ENCODE measurements at regions not wholly inside any gene's neighbourhood (a gene's known extent, or its start where the extent isn't known, plus 50 kb on each side); places are given as distances from the start of the nearest gene placed in this dataset.

- Histone ChIP-seq H3K4me3 (no peak overlapping the region), H3K4me1 (replicated peaks in 1 of 2) (peaks cover 46 to 55% of the 10 kb centered on the region in 2 donors), H3K27ac (no peak overlapping the region)
- ATAC-seq (replicated peaks in 6 of 8), result peak in 5 of 8 experiments; percentile 73 to 82 (median 78)
- in situ Hi-C loops (cut with MboI; ENCODE audit: low pct_unique_long_range_greater_than_20kb in 2 of 9, low sequenced_read_pairs in 9 of 9, unreplicated experiment in 9 of 9), result no loop called here
- WGBS, 10 experiments, result 0 to 100% (median 56%) methylated on average over 1 to 4 of the region's 8 CpGs; no CpG with 5 or more reads in 3 of the 10 experiments
Observed at GRCh38 chr10:71036297-71036966, 148.1 kb upstream of the PCBD1 start.

GRCh38 chr10:71038091-71038633, 149.8 kb upstream of the PCBD1 start:
- peak in 1 of 8 experiments; percentile 29 for ATAC-seq (replicated peaks in 6 of 8)
- 0 to 100% (median 90%) methylated on average over 1 to 3 of the region's 3 CpGs; no CpG with 5 or more reads in 2 of the 10 experiments for WGBS, 10 experiments

GRCh38 chr10:71038921-71039320, 150.6 kb upstream of the PCBD1 start:
- Histone ChIP-seq H3K4me3 (no peak overlapping the region), H3K27ac (no peak overlapping the region), H3K4me1 (replicated peaks in 1 of 2) (peaks cover 52 to 56% of the 10 kb centered on the region in 2 donors)
- 57 to 100% (median 71%) methylated on average over 1 of the region's 2 CpGs; no CpG with 5 or more reads in 7 of the 10 experiments for WGBS, 10 experiments
- in situ Hi-C loops (cut with MboI; ENCODE audit: low pct_unique_long_range_greater_than_20kb in 2 of 9, low sequenced_read_pairs in 9 of 9, unreplicated experiment in 9 of 9), result no loop called here
- ATAC-seq (replicated peaks in 6 of 8), result no peak

More at GRCh38 chr10:71038091-71038633, 149.8 kb upstream of the PCBD1 start:
- H3K4me3 ChIP-seq, result no peak overlapping the region
- H3K27ac ChIP-seq, result no peak overlapping the region
- peaks cover 52 to 53% of the 10 kb centered on the region in 2 donors for H3K4me1 ChIP-seq (replicated peaks in 1 of 2)
- in situ Hi-C loops (cut with MboI; ENCODE audit: low pct_unique_long_range_greater_than_20kb in 2 of 9, low sequenced_read_pairs in 9 of 9, unreplicated experiment in 9 of 9), result no loop called here

GRCh38 chr10:71039551-71039950, 151.2 kb upstream of the PCBD1 start:
- no peak for ATAC-seq (replicated peaks in 6 of 8)
- no peak overlapping the region for H3K4me3 ChIP-seq
- in situ Hi-C loops (cut with MboI; ENCODE audit: low pct_unique_long_range_greater_than_20kb in 2 of 9, low sequenced_read_pairs in 9 of 9, unreplicated experiment in 9 of 9), result no loop called here
- WGBS, 10 experiments, result 100% methylated on average over 1 to 2 of the region's 9 CpGs; no CpG with 5 or more reads in 8 of the 10 experiments
- H3K4me1 ChIP-seq (replicated peaks in 1 of 2), result peaks cover 58 to 62% of the 10 kb centered on the region in 2 donors
- H3K27ac ChIP-seq, result no peak overlapping the region

- peaks cover 66 to 69% of the 10 kb centered on the region in 2 donors for H3K4me1 ChIP-seq (replicated peaks in 1 of 2)
- H3K27ac ChIP-seq, result no peak overlapping the region
- WGBS, 10 experiments, result 0% methylated on average over 1 of the region's 4 CpGs; no CpG with 5 or more reads in 9 of the 10 experiments
- ATAC-seq (replicated peaks in 6 of 8), result peak in 3 of 8 experiments; percentile 36 to 74 (median 53)
- in situ Hi-C loops (cut with MboI; ENCODE audit: low pct_unique_long_range_greater_than_20kb in 2 of 9, low sequenced_read_pairs in 9 of 9, unreplicated experiment in 9 of 9), result no loop called here
- no peak overlapping the region for H3K4me3 ChIP-seq
Observed at GRCh38 chr10:71040343-71040742, 152.0 kb upstream of the PCBD1 start.

- 10 to 67% (median 23%) methylated on average over 1 to 4 of the region's 20 CpGs; no CpG with 5 or more reads in 4 of the 10 experiments for WGBS, 10 experiments
- ATAC-seq (replicated peaks in 6 of 8), result peak; percentile 66 to 90 (median 80)
- in situ Hi-C loops (cut with MboI; ENCODE audit: low pct_unique_long_range_greater_than_20kb in 2 of 9, low sequenced_read_pairs in 9 of 9, unreplicated experiment in 9 of 9), result no loop called here
Observed at GRCh38 chr10:71040846-71041605, 152.7 kb upstream of the PCBD1 start.

GRCh38 chr10:71042216-71042615, 153.9 kb upstream of the PCBD1 start:
- in situ Hi-C loops (cut with MboI; ENCODE audit: low pct_unique_long_range_greater_than_20kb in 2 of 9, low sequenced_read_pairs in 9 of 9, unreplicated experiment in 9 of 9), result no loop called here
- Histone ChIP-seq H3K27ac (no peak overlapping the region), H3K4me1 (replicated peaks in 1 of 2) (peaks cover 61 to 64% of the 10 kb centered on the region in 2 donors), H3K4me3 (no peak overlapping the region)
- ATAC-seq (replicated peaks in 6 of 8), result no peak
- WGBS, 10 experiments, result 48 to 100% (median 71%) methylated on average over 1 to 4 of the region's 4 CpGs; no CpG with 5 or more reads in 5 of the 10 experiments

More at GRCh38 chr10:71040846-71041605, 152.7 kb upstream of the PCBD1 start:
- H3K27ac ChIP-seq, result no peak overlapping the region
- H3K4me3 ChIP-seq, result no peak overlapping the region
- H3K4me1 ChIP-seq (replicated peaks in 1 of 2), result peaks cover 66 to 69% of the 10 kb centered on the region in 2 donors

GRCh38 chr10:71042699-71043098, 154.3 kb upstream of the PCBD1 start:
- Histone ChIP-seq H3K4me3 (no peak overlapping the region), H3K27ac (no peak overlapping the region), H3K4me1 (replicated peaks in 1 of 2) (peaks cover 60 to 62% of the 10 kb centered on the region in 2 donors)
- 50 to 100% (median 69%) methylated on average over 1 to 3 of the region's 5 CpGs; no CpG with 5 or more reads in 6 of the 10 experiments for WGBS, 10 experiments
- ATAC-seq (replicated peaks in 6 of 8), result no peak
- in situ Hi-C loops (cut with MboI; ENCODE audit: low pct_unique_long_range_greater_than_20kb in 2 of 9, low sequenced_read_pairs in 9 of 9, unreplicated experiment in 9 of 9), result no loop called here

GRCh38 chr10:71043858-71044257, 155.5 kb upstream of the PCBD1 start:
- WGBS, 10 experiments, result 28 to 100% (median 93%) methylated on average over 1 to 3 of the region's 4 CpGs; no CpG with 5 or more reads in 3 of the 10 experiments
- Histone ChIP-seq H3K27ac (no peak overlapping the region), H3K4me1 (replicated peaks in 1 of 2) (peaks cover 57 to 63% of the 10 kb centered on the region in 2 donors), H3K4me3 (no peak overlapping the region)
- in situ Hi-C loops (cut with MboI; ENCODE audit: low pct_unique_long_range_greater_than_20kb in 2 of 9, low sequenced_read_pairs in 9 of 9, unreplicated experiment in 9 of 9), result no loop called here
- ATAC-seq (replicated peaks in 6 of 8), result no peak

GRCh38 chr10:71044720-71045119, 156.4 kb upstream of the PCBD1 start:
- no peak for ATAC-seq (replicated peaks in 6 of 8)
- Histone ChIP-seq H3K4me1 (replicated peaks in 1 of 2) (peaks cover 62 to 64% of the 10 kb centered on the region in 2 donors), H3K4me3 (no peak overlapping the region), H3K27ac (no peak overlapping the region)
- 20 to 90% (median 60%) methylated on average over 2 to 7 of the region's 7 CpGs; no CpG with 5 or more reads in 1 of the 10 experiments for WGBS, 10 experiments
- in situ Hi-C loops (cut with MboI; ENCODE audit: low pct_unique_long_range_greater_than_20kb in 2 of 9, low sequenced_read_pairs in 9 of 9, unreplicated experiment in 9 of 9), result no loop called here

- Histone ChIP-seq H3K4me3 (no peak overlapping the region), H3K27ac (no peak overlapping the region), H3K4me1 (replicated peaks in 1 of 2) (peaks cover 64 to 66% of the 10 kb centered on the region in 2 donors)
- in situ Hi-C loops (cut with MboI; ENCODE audit: low pct_unique_long_range_greater_than_20kb in 2 of 9, low sequenced_read_pairs in 9 of 9, unreplicated experiment in 9 of 9), result no loop called here
- 3 to 100% (median 55%) methylated on average over 1 to 10 of the region's 10 CpGs; no CpG with 5 or more reads in 2 of the 10 experiments for WGBS, 10 experiments
- ATAC-seq (replicated peaks in 6 of 8), result peak in 5 of 8 experiments; percentile 31 to 43 (median 39)
Observed at GRCh38 chr10:71045204-71045809, 156.9 kb upstream of the PCBD1 start.

GRCh38 chr10:71045936-71046335, 157.6 kb upstream of the PCBD1 start:
- peak in 1 of 8 experiments; percentile 18 for ATAC-seq (replicated peaks in 6 of 8)
- H3K27ac ChIP-seq, result peak overlapping the region; percentile 10 to 45
- WGBS, 10 experiments, result no CpG with 5 or more reads among the region's 4 CpGs
- H3K4me1 ChIP-seq (replicated peaks in 1 of 2), result peaks cover 59 to 65% of the 10 kb centered on the region in 2 donors
- in situ Hi-C loops (cut with MboI; ENCODE audit: low pct_unique_long_range_greater_than_20kb in 2 of 9, low sequenced_read_pairs in 9 of 9, unreplicated experiment in 9 of 9), result no loop called here
- no peak overlapping the region for H3K4me3 ChIP-seq

All from motor neuron (in vitro differentiated cells).